VCaP (cell line): ENCODE measurements at regions not wholly inside any gene's neighbourhood (a gene's known extent, or its start where the extent isn't known, plus 50 kb on each side); places are given as distances from the start of the nearest gene placed in this dataset.
A peak's percentile ranks its signal among the peaks of the same experiment; 100 is the strongest.

Experiments
- H3K27ac ChIP-seq: fragments of 450-650 bp; 2 replicates; pipeline ENCODE4 v1.5.1; 2017
- TF ChIP-seq, protein P1 (sequence below): fragments of 450-650 bp; conservative IDR thresholded peaks from 2 replicates; pipeline ENCODE4 v1.5.1; 2017; ENCODE audit warnings: mild to moderate bottlenecking, moderate library complexity

GRCh38 chr17:33512113-33512512 is 219.0 kb upstream of the ASIC2 start:
- TF ChIP-seq, protein P1, sequence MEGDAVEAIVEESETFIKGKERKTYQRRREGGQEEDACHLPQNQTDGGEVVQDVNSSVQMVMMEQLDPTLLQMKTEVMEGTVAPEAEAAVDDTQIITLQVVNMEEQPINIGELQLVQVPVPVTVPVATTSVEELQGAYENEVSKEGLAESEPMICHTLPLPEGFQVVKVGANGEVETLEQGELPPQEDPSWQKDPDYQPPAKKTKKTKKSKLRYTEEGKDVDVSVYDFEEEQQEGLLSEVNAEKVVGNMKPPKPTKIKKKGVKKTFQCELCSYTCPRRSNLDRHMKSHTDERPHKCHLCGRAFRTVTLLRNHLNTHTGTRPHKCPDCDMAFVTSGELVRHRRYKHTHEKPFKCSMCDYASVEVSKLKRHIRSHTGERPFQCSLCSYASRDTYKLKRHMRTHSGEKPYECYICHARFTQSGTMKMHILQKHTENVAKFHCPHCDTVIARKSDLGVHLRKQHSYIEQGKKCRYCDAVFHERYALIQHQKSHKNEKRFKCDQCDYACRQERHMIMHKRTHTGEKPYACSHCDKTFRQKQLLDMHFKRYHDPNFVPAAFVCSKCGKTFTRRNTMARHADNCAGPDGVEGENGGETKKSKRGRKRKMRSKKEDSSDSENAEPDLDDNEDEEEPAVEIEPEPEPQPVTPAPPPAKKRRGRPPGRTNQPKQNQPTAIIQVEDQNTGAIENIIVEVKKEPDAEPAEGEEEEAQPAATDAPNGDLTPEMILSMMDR, result no peak
- no peak overlapping the region for H3K27ac ChIP-seq

- no peak overlapping the region for H3K27ac ChIP-seq
- TF ChIP-seq, protein P1, result no peak
These were observed 220.7 kb upstream of the ASIC2 start for GRCh38 chr17:33513769-33514168.

DNA sequence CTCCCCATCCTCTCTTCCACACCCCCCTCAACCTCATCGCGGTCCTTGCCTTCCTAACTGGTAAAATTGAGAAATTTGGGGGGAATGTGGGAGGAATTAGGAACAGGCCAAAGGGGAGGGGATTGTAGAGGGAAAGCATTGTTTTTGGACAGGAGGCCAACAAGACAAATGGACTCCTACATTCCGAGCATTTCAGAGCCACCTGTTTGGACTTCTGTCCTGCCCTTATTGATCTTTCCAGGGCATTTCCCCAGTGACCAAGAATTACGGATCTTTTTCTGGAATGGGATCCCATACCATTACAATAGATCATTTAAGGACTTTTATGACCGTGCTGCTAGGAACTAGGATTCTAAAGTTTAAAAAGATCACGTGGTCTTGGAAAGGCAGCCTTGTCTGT is 221.3 kb upstream of the ASIC2 start:
- H3K27ac ChIP-seq, result no peak overlapping the region
- TF ChIP-seq, protein P1, result no peak

- TF ChIP-seq, protein P1, result no peak
- no peak overlapping the region for H3K27ac ChIP-seq
These were observed 222.9 kb upstream of the ASIC2 start for GRCh38 chr17:33515974-33516373.

DNA sequence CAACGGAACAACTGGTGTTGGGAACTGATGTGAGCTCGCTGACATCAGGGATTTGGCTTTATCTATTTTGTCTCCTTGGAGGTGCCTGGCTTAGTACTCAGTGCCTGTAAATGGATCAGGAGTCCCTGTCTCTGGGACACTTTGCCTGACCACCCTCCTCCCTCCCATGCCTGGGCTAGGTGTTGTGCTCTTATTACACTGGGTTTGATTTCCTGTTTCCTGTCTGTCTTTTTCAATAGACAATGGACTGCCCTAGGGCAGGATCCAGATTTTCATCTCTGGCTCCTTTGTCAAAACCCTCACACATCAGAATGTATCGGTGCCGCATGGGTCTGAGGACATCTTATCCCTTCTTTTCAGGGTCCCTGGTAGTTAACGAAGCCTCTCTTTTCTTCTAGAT is 223.6 kb upstream of the ASIC2 start:
- H3K27ac ChIP-seq, result no peak overlapping the region
- TF ChIP-seq, protein P1, result no peak

- no peak overlapping the region for H3K27ac ChIP-seq
- TF ChIP-seq, protein P1, result no peak
These were observed 224.7 kb upstream of the ASIC2 start for GRCh38 chr17:33517746-33518145.

DNA sequence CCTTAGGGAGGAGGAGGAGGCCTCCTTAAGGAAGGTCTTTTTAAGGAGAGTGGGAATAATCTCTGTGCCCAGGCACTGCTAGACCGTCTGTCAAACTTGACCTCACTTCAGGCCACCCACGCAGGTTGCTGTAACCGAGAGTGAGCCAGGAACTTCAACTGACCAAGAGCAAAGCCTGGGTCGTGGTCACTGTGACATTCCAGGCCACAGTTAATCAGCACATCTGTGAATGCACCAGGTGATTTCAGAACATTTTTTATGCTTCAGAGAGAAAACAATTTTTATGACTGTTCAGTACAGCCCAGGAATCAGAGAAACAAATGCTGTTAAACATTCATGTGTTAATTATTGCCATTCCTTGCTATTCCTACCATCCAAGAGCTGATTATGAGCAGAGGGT is 226.6 kb upstream of the ASIC2 start:
- TF ChIP-seq, protein P1, result no peak
- H3K27ac ChIP-seq, result peak overlapping the region; percentile 26; the same call in 1 of the 2 replicates
